ENCODE measurements at regions not wholly inside any gene's neighbourhood (a gene's known extent, or its start where the extent isn't known, plus 50 kb on each side); places are given as distances from the start of the nearest gene placed in this dataset.

- in situ Hi-C loops (cut with MboI; ENCODE audit: low sequenced_read_pairs) = no loop called here
- Histone ChIP-seq H2AK9ac (replicated peaks; ENCODE audit: low read depth, low read length, poor library complexity) (no peak overlapping the region), H4K91ac (ENCODE audit: insufficient read depth, low read depth, low read length) (no peak overlapping the region), H2BK5ac (ENCODE audit: low read depth, low read length, poor library complexity, severe bottlenecking) (no peak overlapping the region), H3K9ac (ENCODE audit: low read depth, low read length) (no peak overlapping the region), H4K5ac (ENCODE audit: low read depth, low read length) (no peak overlapping the region), H3K9me1 (ENCODE audit: insufficient read depth, low read length) (no peaks in the 10 kb centered on the region), H3K4me2 (ENCODE audit: low read depth, low read length) (no peak overlapping the region), H3K14ac (replicated peaks; ENCODE audit: low read depth, low read length) (no peak overlapping the region), H2BK20ac (ENCODE audit: low read depth, low read length) (no peak overlapping the region), H2BK120ac (ENCODE audit: low read depth, low read length) (no peak overlapping the region), H3K4me1 (ENCODE audit: control insufficient read depth, insufficient read depth, low read length) (no peaks in the 10 kb centered on the region), H3K27me3 (ENCODE audit: control insufficient read depth, insufficient read depth, low read length) (no peaks in the 10 kb centered on the region), H3K4me3 (ENCODE audit: insufficient read depth, low read depth, low read length) (no peak overlapping the region), H3K18ac (ENCODE audit: low read depth, low read length) (no peak overlapping the region), H4K20me1 (ENCODE audit: insufficient read depth, low read length) (no peaks in the 10 kb centered on the region), H4K8ac (ENCODE audit: low read depth in 2 of 2, low read length in 2 of 2) (no peak overlapping the region), H2BK15ac (ENCODE audit: low read depth, low read length) (no peak overlapping the region), H3K9me3 (ENCODE audit: control insufficient read depth, insufficient read depth, low read length) (peaks cover 12% of the 10 kb centered on the region), H3K79me1 (ENCODE audit: low read depth in 1 of 2, low read length in 2 of 2) (no peaks in the 10 kb centered on the region), H3K23ac (ENCODE audit: low read depth, low read length) (no peak overlapping the region), H3K36me3 (ENCODE audit: control insufficient read depth, insufficient read depth, low read length) (no peaks in the 10 kb centered on the region), H2AFZ (replicated peaks; ENCODE audit: low read length, poor library complexity) (no peak overlapping the region), H2AK5ac (ENCODE audit: low read depth, low read length) (no peak overlapping the region), H3K27ac (ENCODE audit: insufficient read depth, low read length) (no peak overlapping the region), H3K56ac (ENCODE audit: extremely low read depth, insufficient read depth, low read length) (no peak overlapping the region), H3K4ac (ENCODE audit: low read depth, low read length) (no peak overlapping the region)
- no TSS peak for BruUV-seq (replicated peaks)
- dilution Hi-C loops (cut with HindIII; ENCODE audit: low sequenced_read_pairs, unreplicated experiment) = no loop called here
- intact Hi-C loops (cut with micrococcal nuclease) = no loop called here
- TF ChIP-seq, protein P1, sequence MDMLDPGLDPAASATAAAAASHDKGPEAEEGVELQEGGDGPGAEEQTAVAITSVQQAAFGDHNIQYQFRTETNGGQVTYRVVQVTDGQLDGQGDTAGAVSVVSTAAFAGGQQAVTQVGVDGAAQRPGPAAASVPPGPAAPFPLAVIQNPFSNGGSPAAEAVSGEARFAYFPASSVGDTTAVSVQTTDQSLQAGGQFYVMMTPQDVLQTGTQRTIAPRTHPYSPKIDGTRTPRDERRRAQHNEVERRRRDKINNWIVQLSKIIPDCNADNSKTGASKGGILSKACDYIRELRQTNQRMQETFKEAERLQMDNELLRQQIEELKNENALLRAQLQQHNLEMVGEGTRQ (IDR thresholded peaks at IDR 0.05; ENCODE audit: low read depth, low read length) = peak; percentile 25; the same call in 1 of the 2 replicates
- TF ChIP-seq CEBPB (IDR thresholded peaks at IDR 0.05; ENCODE audit: low read depth, low read length) = no peak
- ChIA-PET CTCF (no interaction called here), POLR2A (ENCODE audit: unreplicated experiment) (no interaction called here)
- DNase-seq = no peak
- no peak for ATAC-seq (ENCODE audit: low read depth)
- 33% methylated on average over 1 of the region's 3 CpGs; no CpG with 5 or more reads in 1 of the 2 experiments for WGBS, 2 experiments (ENCODE audit: extremely low coverage in 2 of 2, insufficient read length in 1 of 2)
These were observed 741.5 kb downstream of the TYW1 start for GRCh38 chr7:67738145-67738544.

Measured in IMR-90 (cell line).